ENCODE measurements at regions not wholly inside any gene's neighbourhood (a gene's known extent, or its start where the extent isn't known, plus 50 kb on each side); places are given as distances from the start of the nearest gene placed in this dataset.

DNA sequence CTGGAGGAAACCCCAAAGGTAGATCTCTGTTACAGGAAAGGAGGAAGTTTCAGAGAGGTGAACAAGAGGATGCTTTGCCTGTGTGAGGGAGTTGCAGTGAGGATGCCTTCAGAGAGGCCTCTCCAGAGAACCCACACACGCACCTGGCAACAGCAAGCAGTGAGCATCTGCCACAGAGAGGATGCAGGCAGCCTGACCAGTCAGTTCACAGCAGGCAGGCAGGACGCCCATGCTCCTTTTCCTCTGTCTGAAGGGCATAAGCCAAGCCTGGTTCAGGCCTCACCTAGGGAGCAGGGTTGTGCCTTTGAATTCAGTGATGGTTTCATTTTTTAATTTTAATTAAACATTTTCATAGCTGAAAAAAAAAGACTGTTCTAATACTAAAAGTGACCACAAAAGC lies 346.0 kb upstream of the MARCKS start:
- no peak overlapping the region for H3K4me3 Mint-ChIP-seq (ENCODE audit: unreplicated experiment)
- no peaks in the 10 kb centered on the region for H3K36me3 Mint-ChIP-seq (ENCODE audit: unreplicated experiment)
- H3K27ac Mint-ChIP-seq (ENCODE audit: unreplicated experiment) = no peak overlapping the region
- DNase-seq (ENCODE audit: extremely low spot score, unreplicated experiment) = no peak
- peaks cover 1% of the 10 kb centered on the region for H3K4me1 Mint-ChIP-seq (ENCODE audit: unreplicated experiment)
- H3K27me3 Mint-ChIP-seq (ENCODE audit: unreplicated experiment) = no peaks in the 10 kb centered on the region
- no peaks in the 10 kb centered on the region for H3K9me3 Mint-ChIP-seq (ENCODE audit: unreplicated experiment)
- TF ChIP-seq, protein P1, sequence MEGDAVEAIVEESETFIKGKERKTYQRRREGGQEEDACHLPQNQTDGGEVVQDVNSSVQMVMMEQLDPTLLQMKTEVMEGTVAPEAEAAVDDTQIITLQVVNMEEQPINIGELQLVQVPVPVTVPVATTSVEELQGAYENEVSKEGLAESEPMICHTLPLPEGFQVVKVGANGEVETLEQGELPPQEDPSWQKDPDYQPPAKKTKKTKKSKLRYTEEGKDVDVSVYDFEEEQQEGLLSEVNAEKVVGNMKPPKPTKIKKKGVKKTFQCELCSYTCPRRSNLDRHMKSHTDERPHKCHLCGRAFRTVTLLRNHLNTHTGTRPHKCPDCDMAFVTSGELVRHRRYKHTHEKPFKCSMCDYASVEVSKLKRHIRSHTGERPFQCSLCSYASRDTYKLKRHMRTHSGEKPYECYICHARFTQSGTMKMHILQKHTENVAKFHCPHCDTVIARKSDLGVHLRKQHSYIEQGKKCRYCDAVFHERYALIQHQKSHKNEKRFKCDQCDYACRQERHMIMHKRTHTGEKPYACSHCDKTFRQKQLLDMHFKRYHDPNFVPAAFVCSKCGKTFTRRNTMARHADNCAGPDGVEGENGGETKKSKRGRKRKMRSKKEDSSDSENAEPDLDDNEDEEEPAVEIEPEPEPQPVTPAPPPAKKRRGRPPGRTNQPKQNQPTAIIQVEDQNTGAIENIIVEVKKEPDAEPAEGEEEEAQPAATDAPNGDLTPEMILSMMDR (IDR thresholded peaks at IDR 0.05) = no peak

DNA sequence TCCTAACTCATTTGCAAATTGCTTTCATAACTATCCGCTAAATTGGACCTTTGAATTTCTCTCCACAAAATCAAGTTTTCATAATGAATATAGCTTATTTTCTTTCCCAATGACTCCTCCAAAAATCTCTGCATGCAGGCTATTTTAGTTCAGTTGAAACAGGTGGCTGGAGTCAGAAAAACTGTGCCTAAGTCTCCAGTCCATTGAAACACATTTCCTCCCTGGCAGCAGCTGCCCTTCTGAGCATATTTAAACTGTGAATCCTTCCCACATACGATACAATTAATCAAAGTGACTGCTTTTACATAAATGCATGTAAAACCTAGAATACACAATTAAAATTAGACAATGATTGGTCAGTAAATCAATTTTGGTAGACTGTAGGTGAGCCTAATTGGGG lies 344.6 kb upstream of the MARCKS start:
- peaks cover 3% of the 10 kb centered on the region for H3K4me1 Mint-ChIP-seq (ENCODE audit: unreplicated experiment)
- no peaks in the 10 kb centered on the region for H3K9me3 Mint-ChIP-seq (ENCODE audit: unreplicated experiment)
- TF ChIP-seq, protein P1 (IDR thresholded peaks at IDR 0.05) = no peak
- no peaks in the 10 kb centered on the region for H3K36me3 Mint-ChIP-seq (ENCODE audit: unreplicated experiment)
- H3K27me3 Mint-ChIP-seq (ENCODE audit: unreplicated experiment) = no peaks in the 10 kb centered on the region
- H3K4me3 Mint-ChIP-seq (ENCODE audit: unreplicated experiment) = no peak overlapping the region
- DNase-seq (ENCODE audit: extremely low spot score, unreplicated experiment) = no peak
- no peak overlapping the region for H3K27ac Mint-ChIP-seq (ENCODE audit: unreplicated experiment)

DNA sequence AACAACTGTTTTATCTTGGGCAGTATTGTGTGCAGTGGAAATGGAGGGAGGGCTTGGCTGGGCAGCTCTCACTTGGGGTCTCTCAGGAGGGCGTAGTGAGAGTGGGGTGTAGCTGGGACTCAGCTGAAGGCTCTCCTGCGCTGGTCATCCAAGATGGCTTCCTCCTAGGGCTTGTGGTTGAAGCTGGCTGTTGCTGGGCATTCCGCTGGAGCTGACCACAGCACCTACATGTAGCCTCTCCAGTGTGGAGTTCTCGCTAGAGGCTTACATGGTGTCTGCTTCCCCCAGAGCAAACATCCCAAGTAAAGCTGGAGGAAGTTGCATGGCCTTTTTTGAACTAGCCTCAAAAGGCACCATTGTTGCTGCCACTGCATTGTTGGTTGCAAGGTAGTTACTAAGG lies 344.1 kb upstream of the MARCKS start:
- Mint-ChIP-seq H3K36me3 (ENCODE audit: unreplicated experiment) (no peaks in the 10 kb centered on the region), H3K27me3 (ENCODE audit: unreplicated experiment) (no peaks in the 10 kb centered on the region), H3K4me3 (ENCODE audit: unreplicated experiment) (no peak overlapping the region), H3K4me1 (ENCODE audit: unreplicated experiment) (peaks cover 3% of the 10 kb centered on the region), H3K9me3 (ENCODE audit: unreplicated experiment) (no peaks in the 10 kb centered on the region), H3K27ac (ENCODE audit: unreplicated experiment) (no peak overlapping the region)
- no peak for DNase-seq (ENCODE audit: extremely low spot score, unreplicated experiment)
- TF ChIP-seq, protein P1 (IDR thresholded peaks at IDR 0.05) = no peak

DNA sequence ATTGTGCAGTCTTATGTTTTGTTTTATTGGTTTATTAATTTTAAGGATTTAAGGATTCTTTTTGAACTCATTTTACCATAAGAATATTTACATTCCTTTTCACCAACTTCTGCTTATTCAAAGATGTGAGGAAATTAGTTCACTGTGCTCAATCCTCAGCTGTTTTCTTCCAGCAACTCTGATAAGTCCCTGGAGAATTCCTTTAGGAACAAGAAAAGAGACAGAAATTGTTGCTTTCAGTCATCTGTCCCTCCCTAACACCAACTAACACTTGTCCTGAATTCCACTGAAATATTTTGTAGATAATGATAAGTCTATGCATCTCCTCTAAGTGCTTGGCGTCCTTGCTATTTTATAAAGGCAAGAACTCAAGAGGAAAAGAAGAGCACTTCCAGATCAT lies 334.8 kb upstream of the MARCKS start:
- Mint-ChIP-seq H3K9me3 (ENCODE audit: unreplicated experiment) (peaks cover 8% of the 10 kb centered on the region), H3K27ac (ENCODE audit: unreplicated experiment) (peak overlapping the region; percentile 18), H3K4me3 (ENCODE audit: unreplicated experiment) (no peak overlapping the region), H3K4me1 (ENCODE audit: unreplicated experiment) (peaks cover 9% of the 10 kb centered on the region), H3K27me3 (ENCODE audit: unreplicated experiment) (no peaks in the 10 kb centered on the region), H3K36me3 (ENCODE audit: unreplicated experiment) (no peaks in the 10 kb centered on the region)
- DNase-seq (ENCODE audit: extremely low spot score, unreplicated experiment) = no peak
- TF ChIP-seq, protein P1 (IDR thresholded peaks at IDR 0.05) = no peak

DNA sequence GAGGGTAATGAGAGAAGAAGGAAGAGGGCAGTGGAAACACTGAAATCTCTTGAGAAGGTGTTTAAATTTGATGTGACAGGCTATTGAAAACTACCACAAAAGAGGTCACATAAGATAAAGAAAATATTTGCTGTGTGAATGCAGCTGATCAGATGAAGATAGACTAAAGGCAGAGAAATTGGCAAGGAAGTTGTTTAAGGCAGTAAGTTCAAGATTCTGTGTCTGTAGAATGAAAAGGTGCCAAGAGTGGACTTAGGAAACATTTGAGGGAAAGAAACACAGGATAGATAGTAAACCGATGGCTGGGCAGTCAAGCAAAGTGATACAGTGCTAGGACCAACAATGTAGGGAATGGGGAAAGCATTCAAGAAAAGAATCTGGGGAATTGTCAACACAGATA lies 332.3 kb upstream of the MARCKS start:
- Mint-ChIP-seq H3K9me3 (ENCODE audit: unreplicated experiment) (peaks cover 11% of the 10 kb centered on the region), H3K36me3 (ENCODE audit: unreplicated experiment) (peaks cover 4% of the 10 kb centered on the region), H3K4me3 (ENCODE audit: unreplicated experiment) (no peak overlapping the region), H3K27me3 (ENCODE audit: unreplicated experiment) (no peaks in the 10 kb centered on the region), H3K27ac (ENCODE audit: unreplicated experiment) (no peak overlapping the region), H3K4me1 (ENCODE audit: unreplicated experiment) (peaks cover 21% of the 10 kb centered on the region)
- TF ChIP-seq, protein P1 (IDR thresholded peaks at IDR 0.05) = no peak
- DNase-seq (ENCODE audit: extremely low spot score, unreplicated experiment) = no peak

Data from osteocyte (in vitro differentiated cells).